GM18499 (cell line): ENCODE measurements at regions not wholly inside any gene's neighbourhood (a gene's known extent, or its start where the extent isn't known, plus 50 kb on each side); places are given as distances from the start of the nearest gene placed in this dataset.
"Not testable (repeated sequence)": the region's sequence is repeated elsewhere in the genome, so short reads cannot be mapped to it uniquely, and the experiment has no call there.

ENCODE experiments used
- ATAC-seq: cut with Tn5 transposase; IDR thresholded peaks from one replicate; pipeline ENCODE4 v1.9.1; 2021; ENCODE audit warnings: moderate number of reproducible peaks; ENCODE audit not compliant: insufficient read depth, unreplicated experiment

DNA sequence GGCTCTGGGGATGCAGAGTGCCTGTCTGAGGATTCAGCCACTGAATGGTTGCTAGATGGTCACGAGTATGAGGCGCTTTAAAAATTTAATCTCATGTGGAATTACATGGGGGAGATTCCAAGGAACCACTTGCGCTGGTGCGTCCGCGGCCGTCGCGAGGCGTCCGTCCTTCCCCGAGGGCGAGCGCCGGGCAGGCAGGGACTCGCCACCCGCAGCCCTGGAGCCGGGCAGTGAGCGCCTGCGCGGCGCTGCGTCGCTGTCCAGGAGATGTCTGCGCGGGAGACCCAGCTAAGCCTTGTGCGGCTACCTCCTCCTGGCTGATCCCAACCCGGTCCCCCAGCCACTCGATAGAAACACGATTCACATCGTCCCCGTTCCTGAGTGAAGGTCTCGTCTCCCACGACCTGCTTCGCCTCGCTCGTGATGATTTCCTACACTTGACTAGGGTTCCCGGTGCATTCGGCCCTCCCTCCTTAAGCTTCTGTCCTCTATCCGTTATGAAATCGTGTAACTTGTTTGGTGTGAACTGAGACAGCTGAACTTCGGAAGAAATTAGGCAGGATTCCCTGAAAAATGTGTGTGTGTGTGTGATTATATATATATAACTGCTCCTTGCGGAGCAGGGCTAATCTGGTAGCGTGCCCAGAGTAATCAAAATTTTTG is 536.4 kb downstream of the PRIM2 start:
- ATAC-seq: not testable (repeated sequence)

GRCh38 chr6:57860481-57861315 is 543.3 kb downstream of the PRIM2 start:
- not testable (repeated sequence) for ATAC-seq

GRCh38 chr6:57870083-57870482 is 552.7 kb downstream of the PRIM2 start:
- not testable (repeated sequence) for ATAC-seq

GRCh38 chr6:57873424-57873823 is 556.0 kb downstream of the PRIM2 start:
- ATAC-seq: not testable (repeated sequence)

- not testable (repeated sequence) for ATAC-seq
These were observed 559.2 kb downstream of the PRIM2 start for GRCh38 chr6:57876659-57877058.

DNA sequence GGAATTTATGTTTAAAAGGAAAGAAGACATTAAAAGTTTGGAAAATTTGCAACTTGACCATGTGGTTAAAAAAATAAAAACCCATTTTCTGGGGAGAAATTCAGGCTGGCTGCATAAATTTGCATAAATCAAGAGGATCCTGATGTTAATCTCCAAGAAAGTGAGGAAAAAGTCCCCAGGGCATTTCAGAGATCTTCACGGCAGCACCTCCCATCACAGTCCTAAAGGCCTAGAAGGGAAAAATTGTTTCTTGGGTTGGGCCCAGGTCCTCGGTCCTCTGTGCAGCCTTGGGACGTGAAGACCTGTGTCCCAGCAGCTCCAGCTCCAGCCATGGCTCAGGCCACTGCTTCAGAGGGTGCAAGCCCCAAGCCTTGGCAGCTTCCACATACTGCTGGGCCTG is 560.3 kb downstream of the PRIM2 start:
- not testable (repeated sequence) for ATAC-seq

DNA sequence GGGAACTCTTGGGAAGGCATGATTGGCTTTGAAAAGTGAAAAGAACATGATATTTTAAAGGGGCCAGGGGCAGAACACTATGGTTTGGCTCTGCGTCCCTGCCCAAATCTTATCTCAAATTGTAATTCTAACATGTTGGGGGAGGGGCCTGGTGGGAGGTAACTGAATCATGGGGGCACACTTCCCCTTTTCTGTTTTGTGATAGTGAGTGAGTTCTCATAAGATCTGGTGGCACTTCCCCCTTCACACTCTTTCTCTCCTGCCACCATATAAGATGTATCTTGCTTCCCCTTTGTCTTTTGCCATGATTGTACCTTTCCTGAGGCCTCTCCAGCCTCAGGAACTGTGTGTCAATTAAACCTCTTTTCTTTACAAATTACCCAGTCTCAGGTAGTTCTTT is 561.4 kb downstream of the PRIM2 start:
- not testable (repeated sequence) for ATAC-seq

GRCh38 chr6:57898850-57899249 is 581.4 kb downstream of the PRIM2 start:
- peak; percentile 71 for ATAC-seq

GRCh38 chr6:57900687-57901399 is 583.4 kb downstream of the PRIM2 start:
- ATAC-seq: peak; percentile 44

GRCh38 chr6:57901445-57901844 is 584.0 kb downstream of the PRIM2 start:
- ATAC-seq: not testable (repeated sequence)

GRCh38 chr6:57904356-57904755 is 586.9 kb downstream of the PRIM2 start:
- not testable (repeated sequence) for ATAC-seq

GRCh38 chr6:57915300-57915699 is 597.9 kb downstream of the PRIM2 start:
- ATAC-seq: not testable (repeated sequence)

- not testable (repeated sequence) for ATAC-seq
These were observed 625.5 kb downstream of the PRIM2 start for GRCh38 chr6:57942966-57943365.

DNA sequence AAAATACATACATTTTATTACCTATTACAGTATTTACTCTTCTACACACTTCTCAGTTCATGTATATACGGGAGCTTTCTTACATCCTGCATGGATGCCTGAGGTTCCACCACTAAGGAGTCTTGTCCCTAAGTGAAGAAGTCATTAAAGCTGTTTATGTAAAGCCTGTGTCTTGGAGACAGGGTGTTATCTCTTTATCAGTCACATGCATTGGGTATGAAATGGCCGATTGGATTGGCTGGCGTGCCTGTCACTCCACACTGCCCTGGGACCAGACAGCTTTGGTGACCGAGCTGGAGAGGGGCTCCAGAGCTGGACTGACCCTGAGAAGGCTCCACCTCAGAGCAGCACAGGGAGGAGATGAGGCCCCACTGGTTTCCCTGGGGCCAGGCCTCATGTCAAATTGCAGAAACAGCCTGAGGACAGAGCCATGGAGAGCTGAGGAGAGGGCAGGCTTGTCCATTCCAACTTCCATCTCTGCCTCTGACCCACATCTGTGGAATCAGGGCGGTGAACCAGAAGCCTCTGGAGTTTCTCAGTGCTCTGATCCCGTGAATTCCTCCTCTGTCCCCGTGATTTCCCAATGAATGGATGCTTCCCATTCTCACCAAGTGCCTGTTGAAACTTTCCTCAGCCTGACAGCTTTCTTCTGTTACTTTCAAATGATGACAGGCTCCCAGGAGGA is 628.8 kb downstream of the PRIM2 start:
- not testable (repeated sequence) for ATAC-seq

DNA sequence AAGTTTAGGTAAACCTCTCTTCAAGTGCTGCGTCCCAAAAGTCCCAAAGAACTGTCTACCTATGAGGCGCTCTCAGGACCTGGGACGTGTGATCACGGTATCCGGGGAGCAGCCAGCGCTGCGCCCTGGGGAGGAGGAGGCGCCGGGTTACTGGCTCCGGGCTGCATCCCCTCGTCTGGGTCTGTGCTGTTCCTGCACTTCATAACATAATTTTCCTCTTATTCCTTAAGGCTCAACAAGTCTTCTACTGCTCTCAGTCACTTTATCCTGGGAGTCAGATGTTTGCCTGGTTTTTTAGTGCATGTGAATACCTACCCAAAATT is 629.3 kb downstream of the PRIM2 start:
- ATAC-seq: not testable (repeated sequence)

- ATAC-seq: not testable (repeated sequence)
These were observed 631.1 kb downstream of the PRIM2 start for GRCh38 chr6:57948481-57948880.

DNA sequence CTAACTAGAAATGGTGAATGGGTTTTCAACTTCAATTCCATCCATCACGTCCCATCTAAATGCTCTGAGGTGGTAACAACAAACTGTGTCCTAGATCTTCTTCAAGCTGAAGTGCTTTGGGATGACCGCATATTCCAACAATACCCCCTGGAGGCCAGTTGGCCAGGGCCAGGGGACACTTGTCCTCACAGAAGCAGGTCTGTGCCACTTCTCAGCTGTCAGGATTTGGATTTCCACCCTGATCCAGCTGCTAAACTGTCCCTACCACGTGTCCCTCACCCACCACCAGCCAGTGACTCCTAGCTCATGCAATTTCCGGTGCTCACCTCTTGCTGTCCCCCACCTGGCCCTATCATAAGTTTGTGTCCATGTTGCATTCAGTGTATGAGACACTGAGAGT is 633.0 kb downstream of the PRIM2 start:
- not testable (repeated sequence) for ATAC-seq

DNA sequence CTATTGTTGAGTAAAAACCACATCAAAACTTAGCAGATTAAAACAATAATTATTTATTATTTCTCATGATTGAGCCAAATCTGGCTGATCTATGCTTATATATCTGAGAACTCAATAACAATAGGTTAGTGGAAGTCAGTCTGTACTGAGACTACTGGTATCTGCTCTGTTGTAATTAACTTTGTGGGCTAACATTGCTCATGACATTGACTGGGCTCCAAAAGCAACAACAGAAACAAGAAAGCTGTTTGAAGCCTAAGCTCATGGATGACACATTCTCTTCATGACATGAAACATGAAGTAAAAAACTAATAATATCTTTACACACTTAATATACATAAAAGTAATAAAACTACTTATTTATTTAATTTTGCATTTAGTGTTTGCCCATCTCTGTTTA is 649.3 kb downstream of the PRIM2 start:
- ATAC-seq: not testable (repeated sequence)

- ATAC-seq: not testable (repeated sequence)
These were observed 654.5 kb downstream of the PRIM2 start for GRCh38 chr6:57971956-57972355.

DNA sequence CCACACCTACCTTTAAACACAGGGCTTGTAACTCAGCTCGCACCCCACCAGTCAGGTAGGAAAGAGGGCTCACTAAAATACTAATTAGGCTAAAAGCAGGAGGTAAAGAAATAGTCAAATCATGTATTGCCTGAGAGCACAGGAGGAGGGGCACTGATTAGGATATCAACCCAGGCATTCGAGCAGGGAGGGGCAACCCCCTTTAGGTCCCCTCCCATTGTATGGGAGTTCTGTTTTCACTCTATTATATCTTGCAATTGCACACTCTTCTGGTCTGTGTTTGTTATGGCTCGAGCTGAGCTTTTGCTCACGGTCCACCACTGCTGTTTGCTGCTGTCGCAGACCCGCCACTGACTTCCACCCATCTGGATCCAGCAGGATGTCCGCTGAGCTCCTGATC is 657.2 kb downstream of the PRIM2 start:
- no peak for ATAC-seq
